ENCODE measurements at regions not wholly inside any gene's neighbourhood (a gene's known extent, or its start where the extent isn't known, plus 50 kb on each side); places are given as distances from the start of the nearest gene placed in this dataset.

DNA sequence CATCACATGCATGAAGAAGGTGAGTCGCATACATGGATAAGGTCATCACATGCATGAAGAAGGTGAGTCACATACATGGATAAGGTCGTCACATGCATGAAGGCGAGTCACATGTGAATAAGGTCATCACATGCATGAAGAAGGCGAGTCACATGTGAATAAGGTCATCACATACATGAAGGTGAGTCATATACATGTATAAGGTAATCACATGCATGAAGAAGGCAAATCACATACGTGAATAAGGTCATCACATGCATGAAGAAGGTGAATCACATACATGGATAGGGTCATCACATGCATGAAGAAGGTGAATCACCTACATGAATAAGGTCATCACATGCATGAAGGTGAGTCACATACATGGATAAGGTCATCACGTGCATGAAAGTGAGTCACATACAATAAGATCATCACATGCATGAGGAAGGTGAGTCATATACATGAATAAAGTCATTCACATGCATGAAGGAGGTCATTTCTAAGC is 105.1 kb upstream of the SDK2 start:
- in situ Hi-C loops (cut with MboI; ENCODE audit: low sequenced_read_pairs), result no loop called here

DNA sequence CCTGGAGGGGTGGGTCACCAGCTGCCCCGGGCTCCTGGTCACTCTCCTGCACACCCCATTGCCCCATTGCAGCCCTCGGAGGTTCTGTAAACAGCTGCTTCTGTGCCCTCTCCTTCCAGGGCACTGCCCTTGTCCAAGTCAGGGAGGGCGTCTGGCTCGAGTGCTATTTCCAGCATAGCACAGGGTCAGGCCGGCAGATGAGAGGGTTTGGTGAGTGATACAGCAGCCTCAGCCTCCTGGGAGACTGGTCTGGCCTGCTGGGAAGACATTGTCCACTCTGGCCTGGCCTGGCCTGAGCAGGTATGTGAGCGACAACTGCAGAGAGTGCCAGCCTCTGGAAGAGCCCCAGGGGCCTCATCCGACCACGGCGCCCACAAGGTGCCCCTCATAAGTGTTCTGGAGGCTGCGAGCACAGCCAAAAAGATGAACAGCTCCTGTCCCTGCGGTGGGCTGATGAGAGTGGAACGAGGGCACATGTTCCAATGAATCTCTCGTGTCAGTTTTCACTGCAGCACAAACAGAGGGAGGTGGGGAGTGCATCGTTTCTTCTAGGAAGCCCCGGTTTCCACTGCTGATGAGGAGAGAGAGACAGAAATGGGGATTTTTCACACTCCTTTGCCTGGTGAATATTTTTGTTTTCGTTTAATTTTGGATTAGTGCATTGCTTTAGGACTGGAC is 105.8 kb upstream of the SDK2 start:
- in situ Hi-C loops (cut with MboI; ENCODE audit: low sequenced_read_pairs), result no loop called here

GRCh38 chr17:73750975-73751374 is 106.7 kb upstream of the SDK2 start:
- in situ Hi-C loops (cut with MboI; ENCODE audit: low sequenced_read_pairs), result no loop called here

- in situ Hi-C loops (cut with MboI; ENCODE audit: low sequenced_read_pairs), result no loop called here
Measured at GRCh38 chr17:73753751-73754496, 109.7 kb upstream of the SDK2 start.

DNA sequence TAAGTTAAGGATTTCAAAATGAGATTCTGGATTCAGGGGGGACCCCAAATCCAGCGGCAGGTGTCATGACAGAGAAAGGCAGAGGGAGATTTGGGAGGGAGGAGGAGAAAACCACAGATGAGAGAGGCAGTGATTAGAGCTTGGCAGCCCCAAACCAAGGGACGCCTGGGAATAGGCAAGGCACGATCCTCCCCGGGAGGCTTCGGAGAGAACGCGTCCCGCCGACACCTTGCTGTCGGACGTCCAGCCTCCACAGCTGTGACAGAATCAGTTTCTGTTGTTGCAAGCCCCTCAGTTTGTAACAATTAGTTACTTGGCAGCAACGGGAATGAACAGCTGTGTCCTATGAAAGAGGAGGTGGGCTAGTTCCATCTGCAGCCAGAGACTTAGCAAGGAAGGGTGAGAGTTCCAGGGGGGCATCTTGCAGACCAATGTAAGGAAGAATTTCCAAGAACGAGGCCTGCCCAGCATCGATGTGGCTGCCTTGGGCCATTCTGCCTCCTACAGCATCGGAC is 110.7 kb upstream of the SDK2 start:
- in situ Hi-C loops (cut with MboI; ENCODE audit: low sequenced_read_pairs), result no loop called here

GRCh38 chr17:73757420-73757819 is 113.2 kb upstream of the SDK2 start:
- in situ Hi-C loops (cut with MboI; ENCODE audit: low sequenced_read_pairs), result no loop called here

GRCh38 chr17:73758245-73758644 is 114.0 kb upstream of the SDK2 start:
- in situ Hi-C loops (cut with MboI; ENCODE audit: low sequenced_read_pairs), result no loop called here

GRCh38 chr17:73759324-73759723 is 115.1 kb upstream of the SDK2 start:
- in situ Hi-C loops (cut with MboI; ENCODE audit: low sequenced_read_pairs), result no loop called here

- in situ Hi-C loops (cut with MboI; ENCODE audit: low sequenced_read_pairs), result no loop called here
Measured at GRCh38 chr17:73759734-73760438, 115.6 kb upstream of the SDK2 start.

GRCh38 chr17:73760439-73760758 is 116.2 kb upstream of the SDK2 start:
- in situ Hi-C loops (cut with MboI; ENCODE audit: low sequenced_read_pairs), result no loop called here

DNA sequence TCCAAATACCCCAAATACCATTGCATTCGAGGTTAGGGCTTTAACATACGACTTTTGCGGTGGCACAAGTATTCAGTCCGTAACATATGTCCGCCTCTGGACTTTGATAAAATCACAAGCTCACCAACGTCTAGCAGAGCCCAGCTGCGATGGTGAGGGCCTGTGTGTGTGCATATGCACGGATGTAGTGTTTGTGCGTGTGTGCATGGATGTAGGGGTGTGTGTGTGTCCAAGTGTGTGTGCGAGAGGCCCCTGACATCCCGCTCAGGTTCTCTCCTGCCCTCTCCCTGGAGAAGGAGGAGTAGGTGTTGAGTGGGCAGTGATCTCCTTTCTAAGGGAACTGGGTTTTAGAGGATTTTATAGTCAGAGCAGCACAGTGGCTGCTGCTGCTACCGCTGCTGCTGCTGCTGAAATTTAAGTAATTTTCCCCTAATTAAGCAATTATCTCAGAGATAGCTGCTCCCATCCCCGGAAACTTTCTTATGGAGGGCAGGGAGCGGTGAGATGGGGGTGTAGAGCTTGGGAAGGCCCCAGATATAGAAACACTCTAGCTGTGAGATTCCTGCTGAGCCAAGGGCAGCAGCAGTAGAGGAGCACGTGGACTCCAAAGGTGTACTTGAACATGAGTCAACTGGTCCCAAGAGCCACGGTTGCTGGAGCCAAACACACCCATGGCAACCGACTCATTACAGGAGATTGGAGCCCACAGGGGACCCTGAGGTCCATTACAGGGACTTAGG is 121.7 kb upstream of the SDK2 start:
- in situ Hi-C loops (cut with MboI; ENCODE audit: low sequenced_read_pairs), result no loop called here

DNA sequence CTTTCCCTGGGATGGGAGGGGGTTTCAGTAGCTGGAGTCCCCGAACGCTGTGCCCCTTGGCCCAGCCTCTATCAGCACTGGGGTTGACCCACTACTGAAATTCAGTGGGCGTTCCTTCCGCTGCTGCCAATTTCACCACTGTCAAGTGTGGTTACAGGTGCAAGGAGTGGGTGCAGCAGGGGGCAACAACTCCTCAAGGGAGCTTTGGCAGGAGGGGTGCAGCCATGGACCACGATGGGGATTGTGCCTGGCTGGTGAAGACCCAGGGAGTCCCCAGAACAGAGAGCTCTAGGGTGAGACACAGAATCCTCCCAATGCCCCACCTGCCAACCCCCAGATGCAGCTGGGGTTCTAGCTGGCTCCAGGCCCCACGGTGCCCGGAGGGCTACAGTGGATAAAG is 123.5 kb upstream of the SDK2 start:
- in situ Hi-C loops (cut with MboI; ENCODE audit: low sequenced_read_pairs), result no loop called here

DNA sequence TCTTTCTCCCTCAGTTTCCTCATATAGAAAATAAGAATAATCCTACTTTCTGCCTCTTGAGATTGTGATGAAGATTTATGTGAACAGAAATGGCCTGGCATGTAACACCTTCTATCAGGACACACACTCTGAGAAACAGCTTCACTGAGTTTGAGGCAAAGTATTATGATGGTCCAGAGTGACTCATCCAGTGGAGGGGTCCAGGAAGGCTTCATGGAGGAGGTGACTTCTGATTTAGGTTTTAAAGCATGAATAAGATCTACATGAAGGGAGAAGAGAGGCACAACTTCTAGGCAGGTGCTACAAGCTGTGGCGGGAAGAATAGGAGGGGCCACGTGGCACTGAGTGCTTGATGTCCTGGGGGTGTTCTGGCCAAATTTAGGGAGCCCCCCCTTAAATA is 124.4 kb upstream of the SDK2 start:
- in situ Hi-C loops (cut with MboI; ENCODE audit: low sequenced_read_pairs), result no loop called here

DNA sequence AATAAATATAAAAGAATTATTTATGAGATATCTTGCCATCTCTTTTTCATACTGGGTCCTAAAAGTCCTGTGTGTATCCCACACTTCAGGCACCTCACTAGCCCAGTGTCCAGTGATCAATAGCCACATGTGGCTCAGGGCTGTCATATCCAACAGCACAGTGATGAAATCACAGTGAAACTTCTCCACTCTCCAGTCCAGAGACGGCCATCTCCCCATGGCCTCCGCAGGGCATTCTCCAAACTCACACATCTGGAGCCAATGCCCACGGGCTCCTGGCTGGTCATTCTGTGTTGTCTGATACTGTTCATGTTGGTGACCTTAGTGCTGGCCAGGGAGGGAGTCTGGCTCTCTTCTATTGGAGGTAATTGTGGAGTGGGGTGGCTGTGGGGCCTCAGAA is 125.2 kb upstream of the SDK2 start:
- in situ Hi-C loops (cut with MboI; ENCODE audit: low sequenced_read_pairs), result no loop called here

GRCh38 chr17:73770115-73770848 is 126.0 kb upstream of the SDK2 start:
- in situ Hi-C loops (cut with MboI; ENCODE audit: low sequenced_read_pairs), result no loop called here

GRCh38 chr17:73770849-73771229 is 126.6 kb upstream of the SDK2 start:
- in situ Hi-C loops (cut with MboI; ENCODE audit: low sequenced_read_pairs), result no loop called here

- in situ Hi-C loops (cut with MboI; ENCODE audit: low sequenced_read_pairs), result no loop called here
Measured at GRCh38 chr17:73772107-73772705, 128.0 kb upstream of the SDK2 start.

DNA sequence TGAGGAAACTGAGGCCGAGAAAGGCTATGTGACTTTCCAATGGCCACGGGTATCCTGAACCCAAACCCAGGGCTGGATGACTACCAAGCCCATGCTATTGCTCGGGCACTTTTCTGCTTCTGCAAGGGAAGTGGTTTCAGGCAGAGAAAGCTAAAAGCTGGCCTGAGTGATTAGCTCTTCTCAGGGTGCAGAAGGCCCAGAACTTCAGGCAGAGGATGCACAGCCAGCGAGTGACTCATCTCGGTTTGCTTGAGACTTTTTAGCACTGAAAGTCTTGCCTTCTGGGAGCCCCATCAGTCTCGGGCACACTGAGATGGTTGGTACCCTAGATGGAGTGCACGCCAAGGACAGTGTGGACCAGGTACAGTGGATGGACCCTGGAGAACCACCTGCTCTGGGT is 129.5 kb upstream of the SDK2 start:
- in situ Hi-C loops (cut with MboI; ENCODE audit: low sequenced_read_pairs), result no loop called here

DNA sequence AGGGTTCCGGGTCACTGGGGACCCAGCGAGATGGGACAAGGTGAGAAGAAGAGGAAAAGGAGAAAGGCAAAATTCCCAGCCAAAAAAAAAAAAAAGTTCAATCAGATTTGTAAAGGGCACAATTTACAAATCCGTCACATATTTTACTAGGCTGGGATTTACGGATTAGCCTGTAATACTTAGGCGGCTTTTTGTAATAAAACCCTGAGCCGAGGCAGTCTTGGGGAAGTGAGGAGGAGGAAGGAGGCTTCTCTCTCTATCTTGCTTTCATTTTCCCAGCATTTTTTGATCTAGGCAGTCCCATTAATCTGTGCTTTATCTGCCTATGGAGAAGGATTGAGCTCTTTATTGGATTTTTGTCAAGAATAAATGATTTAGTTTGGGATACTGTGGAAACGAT is 130.6 kb upstream of the SDK2 start:
- in situ Hi-C loops (cut with MboI; ENCODE audit: low sequenced_read_pairs), result no loop called here
